ENCODE measurements at regions not wholly inside any gene's neighbourhood (a gene's known extent, or its start where the extent isn't known, plus 50 kb on each side); places are given as distances from the start of the nearest gene placed in this dataset.
"Not testable (repeated sequence)": the region's sequence is repeated elsewhere in the genome, so short reads cannot be mapped to it uniquely, and the experiment has no call there.

- FAIRE-seq (no peak), DNase-seq (ENCODE audit: insufficient read length, low spot score) (no peak)
Measured at GRCh38 chr18:71426441-71426840, 1117.7 kb downstream of the CBLN2 start.

DNA sequence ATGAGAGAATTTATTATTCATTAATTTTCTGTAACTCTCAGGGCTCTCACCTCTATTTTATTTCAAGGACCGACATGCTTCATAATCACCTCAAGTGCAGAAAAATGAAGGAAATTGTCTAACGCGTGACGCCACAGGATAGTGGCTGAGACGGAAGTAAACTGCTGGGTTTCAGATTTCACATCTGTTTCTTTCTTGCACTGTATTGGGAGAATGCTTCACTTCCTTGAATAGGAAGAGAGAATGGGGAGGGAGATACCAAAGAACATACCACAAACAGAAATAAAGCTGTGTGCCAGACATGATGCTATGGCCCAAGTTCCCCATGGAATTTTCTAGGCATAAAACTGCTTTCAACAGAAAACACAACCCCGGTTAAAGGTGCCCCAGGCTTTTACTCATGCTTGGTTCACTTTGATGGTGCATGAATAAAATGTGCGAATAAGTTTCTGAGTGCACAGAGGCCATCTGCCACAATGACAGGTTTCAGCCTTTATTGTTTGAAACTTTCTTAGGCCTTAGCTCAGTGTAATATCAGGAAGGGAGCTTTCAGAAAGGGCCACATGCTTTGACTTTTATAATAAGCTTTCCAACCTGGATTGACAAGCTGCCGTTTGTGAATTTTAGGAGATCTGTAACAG, 1116.4 kb downstream of the SOCS6 start:
- no peak for DNase-seq (ENCODE audit: insufficient read length, low spot score)
- no peak for FAIRE-seq

GRCh38 chr18:71403501-71403900, 1114.7 kb downstream of the SOCS6 start:
- FAIRE-seq, result no peak
- no peak for DNase-seq (ENCODE audit: insufficient read length, low spot score)

DNA sequence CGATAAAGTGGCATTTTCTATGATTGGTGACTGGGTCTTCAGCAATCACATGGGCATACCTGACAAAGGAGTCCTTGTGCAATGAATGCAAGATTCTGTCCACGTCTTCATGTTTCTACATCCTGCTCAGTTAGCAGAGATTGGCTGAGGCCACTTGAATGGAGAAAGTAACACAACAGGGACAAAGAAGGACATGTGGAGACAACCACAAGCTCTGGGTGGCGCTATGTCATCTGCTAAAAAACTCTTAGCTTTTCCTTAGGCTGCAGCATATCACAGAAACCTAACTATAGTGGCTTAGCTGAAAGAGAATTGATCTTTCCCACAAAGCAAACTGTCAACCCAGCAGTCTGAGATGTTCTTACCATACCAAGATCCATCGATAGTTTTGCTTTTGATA, 1109.7 kb downstream of the SOCS6 start:
- FAIRE-seq (no peak), DNase-seq (ENCODE audit: insufficient read length, low spot score) (no peak)

- FAIRE-seq, result no peak
- no peak for DNase-seq (ENCODE audit: insufficient read length, low spot score)
Measured at GRCh38 chr18:71388148-71388547, 1099.3 kb downstream of the SOCS6 start.

GRCh38 chr18:71374294-71375000, 1085.6 kb downstream of the SOCS6 start:
- FAIRE-seq, result no peak
- DNase-seq (ENCODE audit: insufficient read length, low spot score), result no peak

GRCh38 chr18:71371951-71372605, 1083.2 kb downstream of the SOCS6 start:
- FAIRE-seq (no peak), DNase-seq (ENCODE audit: insufficient read length, low spot score) (no peak)

- DNase-seq (ENCODE audit: insufficient read length, low spot score) (no peak), FAIRE-seq (no peak)
Measured at GRCh38 chr18:71370671-71371445, 1082.0 kb downstream of the SOCS6 start.

DNA sequence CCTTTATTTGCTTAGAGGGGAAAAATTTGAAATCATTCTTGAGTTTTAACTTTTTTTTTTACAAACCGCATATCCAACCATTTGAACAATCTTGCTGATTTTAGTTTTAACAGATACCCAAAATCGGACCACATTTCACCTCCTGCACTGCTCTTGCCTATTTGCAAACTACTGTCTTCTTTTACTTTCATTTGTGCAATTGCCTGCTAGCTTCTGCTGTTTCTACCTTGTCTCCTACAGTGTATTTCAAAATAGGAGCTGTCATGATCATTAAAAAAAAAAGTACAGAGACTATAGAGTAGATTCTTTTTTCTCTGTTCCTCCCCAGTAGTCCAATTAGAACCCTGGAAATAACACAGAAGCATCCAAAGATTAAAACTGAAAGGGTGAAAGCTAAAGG, 1081.2 kb downstream of the SOCS6 start:
- no peak for DNase-seq (ENCODE audit: insufficient read length, low spot score)
- FAIRE-seq, result no peak

DNA sequence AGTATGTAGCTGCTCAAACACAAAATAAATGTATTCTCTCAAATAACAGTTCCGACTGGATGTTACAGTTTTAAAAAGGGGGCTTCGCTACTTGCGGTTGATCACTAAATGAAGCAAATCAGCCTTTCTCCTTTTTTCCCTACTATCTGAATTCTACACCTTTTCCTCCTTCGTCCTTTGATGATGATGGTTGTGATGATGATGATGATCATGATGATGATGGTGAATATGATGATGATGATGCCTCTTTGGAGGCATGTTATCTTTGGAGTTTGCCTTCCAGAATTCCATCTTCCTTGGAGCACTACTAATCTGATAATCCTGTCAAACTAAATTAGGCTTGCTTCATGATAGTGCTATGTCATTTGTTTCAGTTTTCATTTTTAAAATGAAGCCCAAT, 1073.3 kb downstream of the SOCS6 start:
- no peak for DNase-seq (ENCODE audit: insufficient read length, low spot score)
- no peak for FAIRE-seq

DNA sequence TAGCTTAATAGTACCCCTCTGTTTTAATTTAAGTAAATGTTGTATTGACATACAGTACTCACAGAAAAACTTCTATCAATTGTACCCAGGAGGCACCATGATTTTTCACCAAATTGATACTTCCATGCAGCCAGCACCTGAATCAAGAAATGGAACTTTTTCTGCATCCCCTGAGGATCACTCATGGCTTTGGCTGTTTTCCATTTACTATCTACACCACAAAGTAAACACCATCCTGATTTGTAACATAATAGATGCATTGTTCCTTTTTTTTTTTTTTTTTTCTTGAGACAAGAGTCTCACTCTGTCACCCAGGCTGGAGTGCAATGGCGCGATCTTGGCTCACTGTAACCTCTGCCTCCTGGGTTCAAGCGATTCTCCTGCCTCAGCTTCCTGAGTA, 1066.8 kb downstream of the SOCS6 start:
- not testable (repeated sequence) for FAIRE-seq; DNase-seq (ENCODE audit: insufficient read length, low spot score)

- DNase-seq (ENCODE audit: insufficient read length, low spot score), result no peak
- no peak for FAIRE-seq
Measured at GRCh38 chr18:71352618-71353017, 1063.8 kb downstream of the SOCS6 start.

- DNase-seq (ENCODE audit: insufficient read length, low spot score) (no peak), FAIRE-seq (no peak)
Measured at GRCh38 chr18:71336576-71337210, 1047.8 kb downstream of the SOCS6 start.

DNA sequence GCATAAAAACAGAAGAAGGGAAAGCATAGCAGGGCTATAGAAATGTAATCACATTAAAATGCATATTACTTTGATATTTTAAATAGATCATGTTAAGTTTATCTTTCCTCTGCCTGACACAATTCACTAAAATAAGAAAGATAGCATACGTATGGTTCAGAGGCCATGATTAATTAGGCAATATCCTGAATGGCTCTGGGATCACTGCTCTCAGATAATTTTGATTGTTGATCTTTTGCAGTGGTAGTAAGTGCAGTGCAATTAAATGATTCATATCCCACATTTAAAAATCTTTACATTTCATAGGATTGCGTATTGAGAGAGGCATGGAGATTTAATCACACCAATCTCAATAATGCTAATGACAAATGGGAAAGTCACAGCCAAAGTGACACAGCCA, 1040.7 kb downstream of the SOCS6 start:
- no peak for FAIRE-seq

GRCh38 chr18:71329114-71329513, 1040.3 kb downstream of the SOCS6 start:
- FAIRE-seq (no peak), DNase-seq (ENCODE audit: insufficient read length, low spot score) (no peak)

More for the DNA sequence above, 1040.7 kb downstream of the SOCS6 start:
- no peak for DNase-seq (ENCODE audit: insufficient read length, low spot score)

- DNase-seq (ENCODE audit: insufficient read length, low spot score) (no peak), FAIRE-seq (no peak)
Measured at GRCh38 chr18:71327850-71328249, 1039.0 kb downstream of the SOCS6 start.

DNA sequence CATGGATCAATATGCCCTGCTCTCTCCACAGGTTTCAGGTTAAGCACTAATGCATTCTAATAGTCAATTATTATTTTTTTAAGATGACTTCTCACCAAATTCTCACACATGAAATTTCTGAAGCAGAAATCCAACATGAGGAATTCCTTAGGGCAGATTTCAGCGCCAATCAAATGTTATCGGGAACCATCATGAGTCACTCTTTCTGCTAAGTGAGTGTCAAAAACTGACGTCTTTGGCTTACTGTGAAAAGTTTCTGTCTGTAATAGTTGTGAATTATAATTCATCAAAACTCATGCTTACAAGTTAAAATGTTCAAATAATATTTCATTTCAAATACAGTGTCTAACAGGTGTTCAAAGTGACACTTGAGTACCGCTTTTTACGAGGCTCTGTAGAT, 1038.6 kb downstream of the SOCS6 start:
- FAIRE-seq (no peak), DNase-seq (ENCODE audit: insufficient read length, low spot score) (no peak)

- DNase-seq (ENCODE audit: insufficient read length, low spot score) (no peak), FAIRE-seq (no peak)
Measured at GRCh38 chr18:71326826-71327225, 1038.0 kb downstream of the SOCS6 start.

GRCh38 chr18:71324356-71324755, 1035.5 kb downstream of the SOCS6 start:
- FAIRE-seq (no peak), DNase-seq (ENCODE audit: insufficient read length, low spot score) (no peak)

GRCh38 chr18:71322201-71322600, 1033.4 kb downstream of the SOCS6 start:
- FAIRE-seq (no peak), DNase-seq (ENCODE audit: insufficient read length, low spot score) (no peak)

DNA sequence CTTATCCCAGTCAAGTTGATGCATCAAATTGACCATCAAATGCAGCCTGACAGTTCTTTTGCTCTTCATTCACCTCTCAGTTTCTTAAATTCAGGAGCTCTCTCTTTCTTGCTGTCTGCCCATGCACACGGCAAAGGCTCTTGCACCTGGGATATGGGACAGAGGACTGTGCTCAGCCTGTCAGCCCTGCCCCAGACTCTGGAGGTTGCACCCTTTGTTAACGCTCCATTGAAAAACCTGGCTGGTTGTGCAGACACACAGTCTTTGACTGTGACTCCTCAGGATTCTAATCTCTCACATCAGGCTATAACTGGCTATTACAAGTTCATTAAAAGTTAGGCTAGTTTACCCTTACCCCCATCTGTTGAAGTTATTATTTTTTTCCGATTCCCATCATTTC, 1032.5 kb downstream of the SOCS6 start:
- DNase-seq (ENCODE audit: insufficient read length, low spot score), result no peak
- FAIRE-seq, result no peak
